GOT3 (cell line): ENCODE measurements at regions not wholly inside any gene's neighbourhood (a gene's known extent, or its start where the extent isn't known, plus 50 kb on each side); places are given as distances from the start of the nearest gene placed in this dataset.

Source experiments
- DNase-seq: peaks from one replicate; lab custom pipeline; 2025; ENCODE audit warnings: mixed read lengths; lab: John Stamatoyannopoulos, UW

GRCh38 chr4:180581061-180581460 lies 1662.1 kb upstream of the TENM3 start:
- DNase-seq, result no peak

- DNase-seq, result no peak
Observed at GRCh38 chr4:180587379-180587778, 1655.8 kb upstream of the TENM3 start.

GRCh38 chr4:180589575-180589974 lies 1653.6 kb upstream of the TENM3 start:
- no peak for DNase-seq

GRCh38 chr4:180596888-180597483 lies 1646.2 kb upstream of the TENM3 start:
- no peak for DNase-seq

GRCh38 chr4:180598281-180598680 lies 1644.9 kb upstream of the TENM3 start:
- no peak for DNase-seq

- no peak for DNase-seq
Observed at GRCh38 chr4:180603791-180604190, 1639.4 kb upstream of the TENM3 start.

- no peak for DNase-seq
Observed at GRCh38 chr4:180610324-180610723, 1632.9 kb upstream of the TENM3 start.

- no peak for DNase-seq
Observed at GRCh38 chr4:180615746-180616145, 1627.5 kb upstream of the TENM3 start.

- no peak for DNase-seq
Observed at GRCh38 chr4:180617196-180617595, 1626.0 kb upstream of the TENM3 start.

GRCh38 chr4:180618396-180618795 lies 1624.8 kb upstream of the TENM3 start:
- no peak for DNase-seq

GRCh38 chr4:180619440-180619839 lies 1623.8 kb upstream of the TENM3 start:
- DNase-seq, result no peak

- no peak for DNase-seq
Observed at GRCh38 chr4:180622254-180622653, 1620.9 kb upstream of the TENM3 start.

GRCh38 chr4:180625653-180626052 lies 1617.5 kb upstream of the TENM3 start:
- no peak for DNase-seq

GRCh38 chr4:180630012-180630665 lies 1613.1 kb upstream of the TENM3 start:
- DNase-seq, result no peak

- DNase-seq, result no peak
Observed at GRCh38 chr4:180634306-180634705, 1608.9 kb upstream of the TENM3 start.

- DNase-seq, result no peak
Observed at GRCh38 chr4:180635281-180635680, 1607.9 kb upstream of the TENM3 start.

GRCh38 chr4:180636696-180637404 lies 1606.4 kb upstream of the TENM3 start:
- DNase-seq, result no peak

GRCh38 chr4:180637616-180638015 lies 1605.6 kb upstream of the TENM3 start:
- DNase-seq, result no peak

GRCh38 chr4:180640193-180640592 lies 1603.0 kb upstream of the TENM3 start:
- DNase-seq, result no peak

- DNase-seq, result no peak
Observed at GRCh38 chr4:180641495-180641894, 1601.7 kb upstream of the TENM3 start.

GRCh38 chr4:180642732-180643131 lies 1600.5 kb upstream of the TENM3 start:
- DNase-seq, result no peak

GRCh38 chr4:180650273-180650672 lies 1592.9 kb upstream of the TENM3 start:
- DNase-seq, result no peak

- no peak for DNase-seq
Observed at GRCh38 chr4:180652533-180652932, 1590.7 kb upstream of the TENM3 start.
